NCI-H2029 (cell line): ENCODE measurements at regions not wholly inside any gene's neighbourhood (a gene's known extent, or its start where the extent isn't known, plus 50 kb on each side); places are given as distances from the start of the nearest gene placed in this dataset.
A peak's percentile ranks its signal among the peaks of the same experiment; 100 is the strongest.

Experiments used
- DNase-seq: peaks from one replicate; lab custom pipeline; 2025; lab: John Stamatoyannopoulos, UW

GRCh38 chr4:149296503-149296902 is 519.1 kb downstream of the IQCM start:
- no peak for DNase-seq

- no peak for DNase-seq
Measured at GRCh38 chr4:149296084-149296483, 519.6 kb downstream of the IQCM start.

GRCh38 chr4:149294601-149295000 is 521.0 kb downstream of the IQCM start:
- DNase-seq, result no peak

- DNase-seq, result no peak
Measured at GRCh38 chr4:149293046-149293649, 522.5 kb downstream of the IQCM start.

- no peak for DNase-seq
Measured at GRCh38 chr4:149292425-149293007, 523.1 kb downstream of the IQCM start.

- DNase-seq, result no peak
Measured at GRCh38 chr4:149291463-149291862, 524.2 kb downstream of the IQCM start.

GRCh38 chr4:149280806-149281205 is 534.8 kb downstream of the IQCM start:
- DNase-seq, result no peak

GRCh38 chr4:149279776-149280175 is 535.9 kb downstream of the IQCM start:
- DNase-seq, result no peak

GRCh38 chr4:149279331-149279730 is 536.3 kb downstream of the IQCM start:
- no peak for DNase-seq

- no peak for DNase-seq
Measured at GRCh38 chr4:149277705-149278104, 537.9 kb downstream of the IQCM start.

- no peak for DNase-seq
Measured at GRCh38 chr4:149269835-149270234, 545.8 kb downstream of the IQCM start.

GRCh38 chr4:149266301-149266700 is 549.3 kb downstream of the IQCM start:
- DNase-seq, result no peak

- no peak for DNase-seq
Measured at GRCh38 chr4:149265645-149266044, 550.0 kb downstream of the IQCM start.

- peak; percentile 5 for DNase-seq
Measured at GRCh38 chr4:149264093-149264733, 551.4 kb downstream of the IQCM start.

GRCh38 chr4:149248191-149248764 is 567.4 kb downstream of the IQCM start:
- DNase-seq, result no peak

GRCh38 chr4:149247164-149247563 is 568.5 kb downstream of the IQCM start:
- DNase-seq, result no peak

GRCh38 chr4:149245333-149245732 is 570.3 kb downstream of the IQCM start:
- no peak for DNase-seq

- no peak for DNase-seq
Measured at GRCh38 chr4:149238097-149238496, 577.5 kb downstream of the IQCM start.

- DNase-seq, result no peak
Measured at GRCh38 chr4:149234798-149235197, 580.8 kb downstream of the IQCM start.

GRCh38 chr4:149223659-149224058 is 592.0 kb downstream of the IQCM start:
- DNase-seq, result no peak

GRCh38 chr4:149218672-149219071 is 597.0 kb downstream of the IQCM start:
- DNase-seq, result no peak

GRCh38 chr4:149214301-149214700 is 601.3 kb downstream of the IQCM start:
- DNase-seq, result no peak

GRCh38 chr4:149211876-149212275 is 603.8 kb downstream of the IQCM start:
- no peak for DNase-seq
